IMR-90 (cell line): ENCODE measurements at regions not wholly inside any gene's neighbourhood (a gene's known extent, or its start where the extent isn't known, plus 50 kb on each side); places are given as distances from the start of the nearest gene placed in this dataset.

Source experiments
- ATAC-seq: fragments of 200-7000 bp; cut with Tn5 transposase; 2 replicates; pipeline ENCODE4 v1.9.1; 2020; ENCODE audit warnings: low read depth, mild to moderate bottlenecking, moderate library complexity
- BruUV-seq: library from RNA; stranded (reverse); fragments of 400-500 nt; replicated peaks from 2 replicates; lab custom pipeline; 2021; lab: Mats Ljungman, UMichigan
- CTCF ChIA-PET: fragments of 300-600 bp; formaldehyde crosslinking; extraction: SDS; loops from one replicate; lab custom pipeline; 2021; ENCODE audit warnings: antibody characterized with exemption; lab: Yijun Ruan, JAX
- POLR2A ChIA-PET: fragments of 300-600 bp; sonication (Branson Sonifier 250); formaldehyde crosslinking; loops from one replicate; lab custom pipeline; 2022; ENCODE audit warnings: antibody characterized with exemption; ENCODE audit not compliant: unreplicated experiment; lab: Charles Lee
- DNase-seq: peaks from one replicate; pipeline ENCODE4 v3.0.0; 2013
- H2AFZ ChIP-seq: replicated peaks from 2 replicates; pipeline ENCODE3; 2013; ENCODE audit warnings: low read length, mild to moderate bottlenecking; ENCODE audit not compliant: poor library complexity
- H2AK5ac ChIP-seq: 2 replicates; pipeline ENCODE4 v1.6.1; 2013; ENCODE audit warnings: low read depth, low read length, inconsistent platforms
- H2AK9ac ChIP-seq: replicated peaks from 2 replicates; pipeline ENCODE3; 2013; ENCODE audit warnings: mild to moderate bottlenecking, low read depth, low read length, moderate library complexity; ENCODE audit not compliant: poor library complexity
- H2BK120ac ChIP-seq: 2 replicates; pipeline ENCODE4 v1.6.1; 2013; ENCODE audit warnings: low read depth, low read length, inconsistent platforms
- H2BK15ac ChIP-seq: 3 replicates; pipeline ENCODE4 v1.6.1; 2013; ENCODE audit warnings: low read depth, low read length, inconsistent platforms
- H2BK20ac ChIP-seq: 2 replicates; pipeline ENCODE4 v1.6.1; 2013; ENCODE audit warnings: low read depth, mild to moderate bottlenecking, inconsistent platforms, low read length, moderate library complexity
- H2BK5ac ChIP-seq: 2 replicates; pipeline ENCODE4 v1.6.1; 2013; ENCODE audit warnings: mild to moderate bottlenecking, low read depth, low read length, inconsistent platforms; ENCODE audit not compliant: poor library complexity, severe bottlenecking
- H3K14ac ChIP-seq: replicated peaks from 2 replicates; pipeline ENCODE4 v1.6.1; 2013; ENCODE audit warnings: low read depth, low read length, inconsistent platforms
- H3K18ac ChIP-seq: 2 replicates; pipeline ENCODE4 v1.6.1; 2013; ENCODE audit warnings: low read depth, low read length, control low read depth
- H3K23ac ChIP-seq: 2 replicates; pipeline ENCODE4 v1.6.1; 2013; ENCODE audit warnings: low read depth, low read length, inconsistent platforms
- H3K27ac ChIP-seq: 2 replicates; pipeline ENCODE4 v1.5.1; 2013; ENCODE audit warnings: mild to moderate bottlenecking, control low read depth, low read length; ENCODE audit not compliant: insufficient read depth
- H3K27me3 ChIP-seq: 2 replicates; pipeline ENCODE4 v1.6.1; 2013; ENCODE audit warnings: low read length; ENCODE audit not compliant: control insufficient read depth, insufficient read depth
- H3K36me3 ChIP-seq: 2 replicates; pipeline ENCODE4 v1.6.1; 2013; ENCODE audit warnings: low read length, mixed read lengths; ENCODE audit not compliant: control insufficient read depth, insufficient read depth
- H3K4ac ChIP-seq: 2 replicates; pipeline ENCODE4 v1.6.1; 2013; ENCODE audit warnings: low read depth, low read length, inconsistent platforms
- H3K4me1 ChIP-seq: 2 replicates; pipeline ENCODE4 v1.6.1; 2013; ENCODE audit warnings: low read length, mixed read lengths; ENCODE audit not compliant: control insufficient read depth, insufficient read depth
- H3K4me2 ChIP-seq: 2 replicates; pipeline ENCODE4 v1.6.1; 2013; ENCODE audit warnings: low read depth, mild to moderate bottlenecking, control low read depth, low read length, moderate library complexity
- H3K4me3 ChIP-seq: 2 replicates; pipeline ENCODE4 v1.5.1; 2013; ENCODE audit warnings: low read depth, mild to moderate bottlenecking, control low read depth, low read length, moderate library complexity; ENCODE audit not compliant: insufficient read depth
- H3K56ac ChIP-seq: 2 replicates; pipeline ENCODE4 v1.6.1; 2013; ENCODE audit warnings: low read length, inconsistent platforms; ENCODE audit not compliant: insufficient read depth; ENCODE audit errors: extremely low read depth
- H3K79me1 ChIP-seq, 2 experiments: 2 replicates each; pipeline ENCODE4 v1.6.1; 2013; ENCODE audit warnings: low read length in 2 of 2, inconsistent platforms in 1 of 2, low read depth in 1 of 2
- H3K9ac ChIP-seq: 2 replicates; pipeline ENCODE4 v1.6.1; 2013; ENCODE audit warnings: low read depth, low read length, control low read depth
- H3K9me1 ChIP-seq: 2 replicates; pipeline ENCODE4 v1.6.1; 2013; ENCODE audit warnings: low read length, inconsistent platforms; ENCODE audit not compliant: insufficient read depth
- H3K9me3 ChIP-seq: 2 replicates; pipeline ENCODE4 v1.6.1; 2013; ENCODE audit warnings: low read length; ENCODE audit not compliant: control insufficient read depth, insufficient read depth
- H4K20me1 ChIP-seq: 2 replicates; pipeline ENCODE4 v1.6.1; 2013; ENCODE audit warnings: low read length, inconsistent platforms; ENCODE audit not compliant: insufficient read depth
- H4K5ac ChIP-seq: 2 replicates; pipeline ENCODE4 v1.6.1; 2013; ENCODE audit warnings: mild to moderate bottlenecking, low read depth, low read length, control low read depth
- H4K8ac ChIP-seq, 2 experiments: 2 replicates each; pipeline ENCODE4 v1.6.1; 2013; ENCODE audit warnings: low read depth in 2 of 2, low read length in 2 of 2, control low read depth in 1 of 2, inconsistent platforms in 1 of 2
- H4K91ac ChIP-seq: 2 replicates; pipeline ENCODE4 v1.6.1; 2013; ENCODE audit warnings: low read depth, low read length, inconsistent platforms; ENCODE audit not compliant: insufficient read depth
- BHLHE40 ChIP-seq: fragments of 150-350 bp; IDR thresholded peaks from 2 replicates; pipeline ENCODE4 v1.6.1; 2016; ENCODE audit warnings: mild to moderate bottlenecking, low read depth, low read length
- CEBPB ChIP-seq: IDR thresholded peaks from 2 replicates; pipeline ENCODE4 v1.6.1; 2012; ENCODE audit warnings: low read depth, low read length, improper control_type of control experiment
- CHD1 ChIP-seq: IDR thresholded peaks from 2 replicates; pipeline ENCODE4 v1.6.1; 2012; ENCODE audit warnings: low read depth, low read length, improper control_type of control experiment
- FOS ChIP-seq: fragments of 150-350 bp; IDR thresholded peaks from 2 replicates; pipeline ENCODE4 v1.6.1; 2016; ENCODE audit warnings: low read depth, low read length
- MAFK ChIP-seq: IDR thresholded peaks from 2 replicates; pipeline ENCODE4 v1.6.1; 2012; ENCODE audit warnings: low read depth, low read length, improper control_type of control experiment
- MAZ ChIP-seq: IDR thresholded peaks from 2 replicates; pipeline ENCODE4 v1.6.1; 2012; ENCODE audit warnings: low read depth, mild to moderate bottlenecking, low read length, improper control_type of control experiment, moderate library complexity, borderline replicate concordance
- MXI1 ChIP-seq: IDR thresholded peaks from 2 replicates; pipeline ENCODE4 v1.6.1; 2012; ENCODE audit warnings: low read depth, mild to moderate bottlenecking, low read length, moderate library complexity, borderline replicate concordance
- NFE2L2 ChIP-seq: fragments of 150-350 bp; IDR thresholded peaks from 2 replicates; pipeline ENCODE4 v1.6.1; 2016; ENCODE audit warnings: low read depth, mild to moderate bottlenecking, low read length
- POLR2A ChIP-seq: IDR thresholded peaks from 2 replicates; pipeline ENCODE4 v1.6.1; 2012; ENCODE audit warnings: mild to moderate bottlenecking, low read depth, low read length
- RAD21 ChIP-seq: IDR thresholded peaks from 2 replicates; pipeline ENCODE4 v1.6.1; 2012; ENCODE audit warnings: low read length, improper control_type of control experiment
- RCOR1 ChIP-seq: IDR thresholded peaks from 2 replicates; pipeline ENCODE4 v1.6.1; 2012; ENCODE audit warnings: mild to moderate bottlenecking, low read length, improper control_type of control experiment; ENCODE audit not compliant: insufficient replicate concordance
- RFX5 ChIP-seq: IDR thresholded peaks from 2 replicates; pipeline ENCODE4 v1.8.0; 2012; ENCODE audit warnings: low read depth, mild to moderate bottlenecking, low read length, moderate library complexity
- SMC3 ChIP-seq: fragments of 150-350 bp; IDR thresholded peaks from 2 replicates; pipeline ENCODE4 v1.6.1; 2016; ENCODE audit warnings: low read depth, mild to moderate bottlenecking, antibody characterized with exemption, low read length, moderate library complexity
- WGBS, 2 experiments: methylation state at CpG; one replicate each; pipeline versions ENCODE4 v1.1.5 to v1.1.7; 2013; ENCODE audit warnings: missing lambda C conversion rate in 2 of 2; ENCODE audit not compliant: insufficient read length in 1 of 2; ENCODE audit errors: extremely low coverage in 2 of 2; 5-methylcytosine and 5-hydroxymethylcytosine counted together
- dilution Hi-C: fragments of 300-500 bp; cut with HindIII; formaldehyde crosslinking; loops from one replicate; pipeline ENCODE4 v1.14.3; 2018; ENCODE audit warnings: low sequenced_read_pairs; ENCODE audit not compliant: unreplicated experiment
- in situ Hi-C: fragments of 300-500 bp; cut with MboI; formaldehyde crosslinking; loops from 3 replicates; pipeline ENCODE4 v1.14.3; 2019; ENCODE audit warnings: low sequenced_read_pairs, inconsistent platforms, mixed read lengths
- intact Hi-C: fragments of 100-400 bp; cut with micrococcal nuclease; formaldehyde crosslinking; loops from 2 replicates; pipeline ENCODE4 v1.10.0; 2022
- TF ChIP-seq, protein P1 (sequence below): conservative IDR thresholded peaks from 2 replicates; pipeline ENCODE4 v1.5.1; 2012; ENCODE audit warnings: mild to moderate bottlenecking, low read depth, low read length, improper control_type of control experiment
- TF ChIP-seq, protein P2 (sequence below): fragments of 150-350 bp; IDR thresholded peaks from 2 replicates; pipeline ENCODE4 v1.6.1; 2017; ENCODE audit warnings: mild to moderate bottlenecking, antibody characterized with exemption, low read length, low read depth
- TF ChIP-seq, protein P3 (sequence below): fragments of 150-350 bp; IDR thresholded peaks from 2 replicates; pipeline ENCODE4 v1.6.1; 2016; ENCODE audit warnings: low read depth, mild to moderate bottlenecking, low read length, moderate library complexity, borderline replicate concordance

DNA sequence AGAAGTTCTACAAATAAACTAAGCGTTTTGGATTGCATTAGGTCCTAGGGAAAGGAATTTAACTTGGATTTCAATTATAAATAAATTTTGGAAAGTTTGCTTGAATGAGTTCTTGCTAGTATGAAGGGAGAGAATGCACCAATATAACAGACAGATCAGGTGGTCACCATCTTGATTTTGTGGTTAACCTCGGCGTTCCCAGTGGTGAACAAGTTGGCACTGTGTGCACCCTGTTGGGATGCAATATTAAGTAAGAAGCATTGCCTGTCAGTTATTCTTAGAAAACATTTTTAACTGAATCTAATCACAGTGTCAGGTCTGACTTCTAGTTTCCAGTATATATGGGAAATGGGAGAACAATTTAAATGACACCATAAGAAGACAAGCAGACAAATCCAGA is 673.4 kb downstream of the SLC4A3 start:
- no peaks in the 10 kb centered on the region for H4K20me1 ChIP-seq
- H4K91ac ChIP-seq: no peak overlapping the region
- H3K9me1 ChIP-seq: no peaks in the 10 kb centered on the region
- TF ChIP-seq, protein P1, sequence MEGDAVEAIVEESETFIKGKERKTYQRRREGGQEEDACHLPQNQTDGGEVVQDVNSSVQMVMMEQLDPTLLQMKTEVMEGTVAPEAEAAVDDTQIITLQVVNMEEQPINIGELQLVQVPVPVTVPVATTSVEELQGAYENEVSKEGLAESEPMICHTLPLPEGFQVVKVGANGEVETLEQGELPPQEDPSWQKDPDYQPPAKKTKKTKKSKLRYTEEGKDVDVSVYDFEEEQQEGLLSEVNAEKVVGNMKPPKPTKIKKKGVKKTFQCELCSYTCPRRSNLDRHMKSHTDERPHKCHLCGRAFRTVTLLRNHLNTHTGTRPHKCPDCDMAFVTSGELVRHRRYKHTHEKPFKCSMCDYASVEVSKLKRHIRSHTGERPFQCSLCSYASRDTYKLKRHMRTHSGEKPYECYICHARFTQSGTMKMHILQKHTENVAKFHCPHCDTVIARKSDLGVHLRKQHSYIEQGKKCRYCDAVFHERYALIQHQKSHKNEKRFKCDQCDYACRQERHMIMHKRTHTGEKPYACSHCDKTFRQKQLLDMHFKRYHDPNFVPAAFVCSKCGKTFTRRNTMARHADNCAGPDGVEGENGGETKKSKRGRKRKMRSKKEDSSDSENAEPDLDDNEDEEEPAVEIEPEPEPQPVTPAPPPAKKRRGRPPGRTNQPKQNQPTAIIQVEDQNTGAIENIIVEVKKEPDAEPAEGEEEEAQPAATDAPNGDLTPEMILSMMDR: no peak
- TF ChIP-seq, protein P2, sequence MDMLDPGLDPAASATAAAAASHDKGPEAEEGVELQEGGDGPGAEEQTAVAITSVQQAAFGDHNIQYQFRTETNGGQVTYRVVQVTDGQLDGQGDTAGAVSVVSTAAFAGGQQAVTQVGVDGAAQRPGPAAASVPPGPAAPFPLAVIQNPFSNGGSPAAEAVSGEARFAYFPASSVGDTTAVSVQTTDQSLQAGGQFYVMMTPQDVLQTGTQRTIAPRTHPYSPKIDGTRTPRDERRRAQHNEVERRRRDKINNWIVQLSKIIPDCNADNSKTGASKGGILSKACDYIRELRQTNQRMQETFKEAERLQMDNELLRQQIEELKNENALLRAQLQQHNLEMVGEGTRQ: no peak
- TF ChIP-seq SMC3 (no peak), MAZ (no peak), RFX5 (no peak), RAD21 (no peak), BHLHE40 (no peak), CHD1 (no peak), MXI1 (no peak), CEBPB (no peak), NFE2L2 (no peak), POLR2A (no peak), MAFK (no peak), RCOR1 (no peak), FOS (no peak)
- TF ChIP-seq, protein P3, sequence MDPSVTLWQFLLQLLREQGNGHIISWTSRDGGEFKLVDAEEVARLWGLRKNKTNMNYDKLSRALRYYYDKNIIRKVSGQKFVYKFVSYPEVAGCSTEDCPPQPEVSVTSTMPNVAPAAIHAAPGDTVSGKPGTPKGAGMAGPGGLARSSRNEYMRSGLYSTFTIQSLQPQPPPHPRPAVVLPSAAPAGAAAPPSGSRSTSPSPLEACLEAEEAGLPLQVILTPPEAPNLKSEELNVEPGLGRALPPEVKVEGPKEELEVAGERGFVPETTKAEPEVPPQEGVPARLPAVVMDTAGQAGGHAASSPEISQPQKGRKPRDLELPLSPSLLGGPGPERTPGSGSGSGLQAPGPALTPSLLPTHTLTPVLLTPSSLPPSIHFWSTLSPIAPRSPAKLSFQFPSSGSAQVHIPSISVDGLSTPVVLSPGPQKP: no peak
- H3K4me2 ChIP-seq: no peak overlapping the region
- no peak overlapping the region for H2BK15ac ChIP-seq
- H3K4me3 ChIP-seq: no peak overlapping the region
- H3K14ac ChIP-seq: no peak overlapping the region
- dilution Hi-C loops (no loop called here), intact Hi-C loops (no loop called here), in situ Hi-C loops (no loop called here)
- H2AK5ac ChIP-seq: no peak overlapping the region
- H2AK9ac ChIP-seq: no peak overlapping the region
- no peak overlapping the region for H2AFZ ChIP-seq
- no peaks in the 10 kb centered on the region for H3K27me3 ChIP-seq
- H3K4me1 ChIP-seq: peaks cover 2% of the 10 kb centered on the region; the same call in 1 of the 2 replicates
- no peak overlapping the region for H3K56ac ChIP-seq
- no TSS peak for BruUV-seq
- no peak overlapping the region for H2BK5ac ChIP-seq
- CTCF ChIA-PET: no interaction called here
- H3K79me1 ChIP-seq: no peaks in the 10 kb centered on the region
- WGBS, 2 experiments: no CpG with 5 or more reads among the region's 3 CpGs
- H3K23ac ChIP-seq: no peak overlapping the region
- H2BK20ac ChIP-seq: no peak overlapping the region
- ATAC-seq: peak; percentile 57; the same call in 1 of the 2 replicates
- peak; percentile 23 for DNase-seq
- no peak overlapping the region for H4K8ac ChIP-seq
- no peak overlapping the region for H3K4ac ChIP-seq
- H2BK120ac ChIP-seq: no peak overlapping the region
- no peak overlapping the region for H3K18ac ChIP-seq
- H3K27ac ChIP-seq: no peak overlapping the region
- H3K9me3 ChIP-seq: no peaks in the 10 kb centered on the region
- no peak overlapping the region for H3K9ac ChIP-seq
- H4K5ac ChIP-seq: no peak overlapping the region
- H3K36me3 ChIP-seq: no peaks in the 10 kb centered on the region
- POLR2A ChIA-PET: no interaction called here
